GM23248 (cell line): ENCODE measurements at regions not wholly inside any gene's neighbourhood (a gene's known extent, or its start where the extent isn't known, plus 50 kb on each side); places are given as distances from the start of the nearest gene placed in this dataset.

ENCODE experiments used
- DNase-seq: peaks from one replicate; pipeline ENCODE4 v3.0.0-alpha.2; 2015
- H2AFZ ChIP-seq: fragments of 200-600 bp; sonication (generic); 2 replicates; pipeline ENCODE4 v1.6.1; 2016; ENCODE audit warnings: antibody characterized with exemption
- H3F3A ChIP-seq: fragments of 200-600 bp; sonication (generic); 2 replicates; pipeline ENCODE4 v1.6.1; 2016; ENCODE audit warnings: mild to moderate bottlenecking, antibody characterized with exemption, mixed run types; ENCODE audit not compliant: insufficient read depth
- H3K27ac ChIP-seq: fragments of 200-600 bp; sonication (generic); 2 replicates; pipeline ENCODE4 v1.5.1; 2016; ENCODE audit warnings: mild to moderate bottlenecking
- H3K27me3 ChIP-seq: fragments of 200-600 bp; sonication (generic); replicated peaks from 2 replicates; pipeline ENCODE4 v1.6.1; 2016; ENCODE audit warnings: mild to moderate bottlenecking; ENCODE audit not compliant: insufficient read depth
- H3K36me3 ChIP-seq: fragments of 200-600 bp; sonication (generic); 2 replicates; pipeline ENCODE4 v1.6.1; 2016; ENCODE audit warnings: low read depth, mild to moderate bottlenecking
- H3K4me1 ChIP-seq: fragments of 200-600 bp; sonication (generic); 2 replicates; pipeline ENCODE4 v1.6.1; 2016; ENCODE audit warnings: mild to moderate bottlenecking; ENCODE audit not compliant: insufficient read depth
- H3K4me2 ChIP-seq: fragments of 200-600 bp; sonication (generic); one replicate; pipeline ENCODE4 v1.6.1; 2016; ENCODE audit warnings: mild to moderate bottlenecking; ENCODE audit not compliant: unreplicated experiment
- H3K4me3 ChIP-seq: fragments of 200-600 bp; sonication (generic); 2 replicates; pipeline ENCODE4 v1.5.1; 2016; ENCODE audit warnings: mild to moderate bottlenecking
- H3K79me2 ChIP-seq: fragments of 200-600 bp; sonication (generic); 2 replicates; pipeline ENCODE4 v1.6.1; 2016; ENCODE audit warnings: mild to moderate bottlenecking; ENCODE audit not compliant: insufficient read depth
- H3K9ac ChIP-seq: fragments of 200-600 bp; sonication (generic); 2 replicates; pipeline ENCODE4 v1.6.1; 2016; ENCODE audit warnings: mild to moderate bottlenecking
- H3K9me2 ChIP-seq: fragments of 200-600 bp; sonication (generic); 2 replicates; pipeline ENCODE4 v1.6.1; 2016; ENCODE audit warnings: mixed run types, mild to moderate bottlenecking, moderate library complexity; ENCODE audit not compliant: insufficient read depth
- H3K9me3 ChIP-seq: fragments of 200-600 bp; sonication (generic); one replicate; pipeline ENCODE4 v1.6.1; 2017; ENCODE audit warnings: low read depth
- H4K20me1 ChIP-seq: fragments of 200-600 bp; sonication (generic); 2 replicates; pipeline ENCODE4 v1.6.0; 2016; ENCODE audit not compliant: insufficient read depth
- EZH2 ChIP-seq: fragments of 200-600 bp; sonication (generic); IDR thresholded peaks from 2 replicates; pipeline ENCODE4 v1.6.1; 2018; ENCODE audit warnings: antibody characterized with exemption, mild to moderate bottlenecking; ENCODE audit not compliant: insufficient read depth, poor library complexity, severe bottlenecking
- EZH2phosphoT487 ChIP-seq: fragments of 200-600 bp; sonication (generic); IDR thresholded peaks from 2 replicates; pipeline ENCODE4 v1.6.1; 2018; ENCODE audit warnings: antibody characterized with exemption, moderate library complexity, mild to moderate bottlenecking, low read depth; ENCODE audit not compliant: insufficient read depth
- WGBS, 2 experiments: methylation state at CpG; one replicate each; pipeline ENCODE4 v1.1.6; 2015 to 2017; ENCODE audit warnings: low lambda C conversion rate in 2 of 2, low coverage in 1 of 2; ENCODE audit errors: missing lambda C conversion rate in 2 of 2; 5-methylcytosine and 5-hydroxymethylcytosine counted together
- in situ Hi-C: fragments of 300-500 bp; cut with MboI; formaldehyde crosslinking; loops from 2 replicates; pipeline ENCODE4 v1.15.0; 2020

DNA sequence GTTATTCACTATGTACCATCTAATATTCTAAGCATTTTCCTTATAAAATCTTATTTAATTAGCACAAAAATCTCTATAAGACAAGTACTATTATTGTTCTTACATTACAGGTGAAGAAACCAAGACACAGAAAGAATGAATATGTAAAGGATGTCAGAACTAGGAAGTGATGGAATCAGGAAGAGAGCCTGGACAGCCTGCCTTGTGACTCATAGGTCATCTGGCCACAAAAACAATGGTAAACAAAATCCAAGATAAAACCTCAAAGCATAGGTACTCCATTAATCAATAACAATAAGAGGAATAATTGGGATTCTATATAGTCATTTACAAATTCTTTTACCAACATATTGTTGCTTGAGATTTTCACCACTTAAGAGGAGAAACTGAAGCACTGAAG is 505.4 kb upstream of the PIK3C3 start:
- no peaks in the 10 kb centered on the region for H3K79me2 ChIP-seq
- H3K9ac ChIP-seq: no peak overlapping the region
- H3K9me3 ChIP-seq: no peaks in the 10 kb centered on the region
- H3K9me2 ChIP-seq: 0 out of 2 replicates have a peak, but pooled peaks cover 3% of the 10 kb centered on the region
- no peaks in the 10 kb centered on the region for H3K36me3 ChIP-seq
- H3K27me3 ChIP-seq: no peaks in the 10 kb centered on the region
- H3K4me3 ChIP-seq: no peak overlapping the region
- no peak overlapping the region for H3K27ac ChIP-seq
- no peaks in the 10 kb centered on the region for H3K4me1 ChIP-seq
- H4K20me1 ChIP-seq: no peaks in the 10 kb centered on the region
- no peak overlapping the region for H2AFZ ChIP-seq
- no peak overlapping the region for H3K4me2 ChIP-seq
- in situ Hi-C loops: no loop called here
- DNase-seq: no peak
- no peaks in the 10 kb centered on the region for H3F3A ChIP-seq
- TF ChIP-seq EZH2phosphoT487 (no peak), EZH2 (no peak)

DNA sequence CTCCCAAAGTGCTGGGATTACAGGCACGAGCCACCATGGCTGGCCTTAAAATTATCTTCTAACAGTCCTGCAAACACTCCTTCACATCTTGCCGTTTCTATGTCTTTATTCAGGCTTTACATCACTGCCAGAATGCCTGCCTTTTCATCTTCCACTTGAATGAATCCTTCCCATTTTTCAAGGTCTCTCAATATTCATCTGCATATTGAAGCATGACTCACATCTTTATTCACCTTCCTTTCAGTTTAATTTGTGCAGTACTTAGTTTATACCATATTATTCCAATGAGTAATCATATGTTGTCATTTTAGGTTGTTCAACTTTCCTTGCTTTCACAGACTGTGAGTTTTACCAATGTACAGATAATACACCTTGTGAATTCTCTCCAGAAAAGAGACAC is 510.1 kb upstream of the PIK3C3 start:
- Histone ChIP-seq H3K9me3 (no peaks in the 10 kb centered on the region), H4K20me1 (no peaks in the 10 kb centered on the region), H3K4me1 (no peaks in the 10 kb centered on the region), H3K9ac (no peak overlapping the region), H3F3A (no peaks in the 10 kb centered on the region), H3K4me3 (no peak overlapping the region), H2AFZ (no peak overlapping the region), H3K27ac (no peak overlapping the region), H3K27me3 (no peaks in the 10 kb centered on the region), H3K79me2 (no peaks in the 10 kb centered on the region), H3K9me2 (0 out of 2 replicates have a peak, but pooled peaks cover 3% of the 10 kb centered on the region), H3K4me2 (no peak overlapping the region), H3K36me3 (no peaks in the 10 kb centered on the region)
- 0 to 12% methylated on average over 2 of the region's 2 CpGs for WGBS, 2 experiments
- in situ Hi-C loops: no loop called here
- DNase-seq: no peak
- TF ChIP-seq EZH2 (no peak), EZH2phosphoT487 (no peak)

DNA sequence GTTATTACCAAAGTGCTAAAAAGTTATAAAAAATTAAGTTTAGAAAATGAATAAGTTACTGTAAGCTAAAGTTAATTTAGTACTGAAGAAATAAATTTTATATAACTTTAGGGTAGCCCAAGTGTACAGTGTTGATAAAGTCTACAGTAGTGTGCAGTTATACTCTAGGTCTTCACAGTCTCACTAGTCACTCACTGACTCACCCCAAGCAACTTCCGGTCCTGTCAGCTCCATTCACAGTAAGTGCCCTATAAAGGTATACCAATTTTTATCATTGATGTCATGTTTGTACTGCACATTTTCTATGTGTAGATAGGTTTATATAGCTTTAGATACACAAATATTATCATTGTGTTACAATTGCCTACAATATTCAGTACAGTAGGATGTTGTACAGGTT is 518.3 kb upstream of the PIK3C3 start:
- DNase-seq: no peak
- no peaks in the 10 kb centered on the region for H4K20me1 ChIP-seq
- in situ Hi-C loops: no loop called here
- H3F3A ChIP-seq: no peaks in the 10 kb centered on the region
- H3K9me2 ChIP-seq: no peaks in the 10 kb centered on the region
- no peak overlapping the region for H3K4me2 ChIP-seq
- 30 to 53% methylated on average over 1 of the region's 1 CpG for WGBS, 2 experiments
- H3K27ac ChIP-seq: no peak overlapping the region
- H3K27me3 ChIP-seq: no peaks in the 10 kb centered on the region
- no peak overlapping the region for H2AFZ ChIP-seq
- H3K9ac ChIP-seq: no peak overlapping the region
- no peak overlapping the region for H3K4me3 ChIP-seq
- H3K4me1 ChIP-seq: no peaks in the 10 kb centered on the region
- TF ChIP-seq EZH2phosphoT487 (no peak), EZH2 (no peak)
- no peaks in the 10 kb centered on the region for H3K36me3 ChIP-seq
- no peaks in the 10 kb centered on the region for H3K79me2 ChIP-seq
- no peaks in the 10 kb centered on the region for H3K9me3 ChIP-seq

DNA sequence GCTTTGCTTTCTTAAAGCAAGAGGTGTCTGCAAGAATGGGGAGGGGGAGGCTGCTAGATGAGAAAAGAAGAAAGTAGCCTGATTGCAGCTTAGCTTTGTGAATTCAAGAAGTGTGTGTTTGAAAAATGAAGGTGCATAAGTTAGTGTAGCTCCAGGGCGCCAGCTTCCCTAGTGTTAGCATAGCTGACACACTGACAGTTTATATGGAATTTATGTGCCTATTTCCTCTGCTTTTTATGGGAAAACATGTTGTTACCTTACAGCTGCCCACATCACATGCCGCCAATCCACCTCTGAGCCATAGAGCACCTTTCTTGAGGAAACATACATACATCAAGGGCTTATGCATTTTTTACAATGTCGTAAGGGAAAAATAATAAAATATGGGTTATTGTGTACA is 536.4 kb upstream of the PIK3C3 start:
- Histone ChIP-seq H3K79me2 (no peaks in the 10 kb centered on the region), H3K4me2 (no peak overlapping the region), H3K27me3 (no peaks in the 10 kb centered on the region), H3K4me1 (no peaks in the 10 kb centered on the region), H3K9me2 (no peaks in the 10 kb centered on the region), H2AFZ (no peak overlapping the region), H3K4me3 (no peak overlapping the region), H3F3A (no peaks in the 10 kb centered on the region), H3K36me3 (no peaks in the 10 kb centered on the region), H3K9me3 (no peaks in the 10 kb centered on the region), H3K9ac (no peak overlapping the region), H4K20me1 (no peaks in the 10 kb centered on the region), H3K27ac (no peak overlapping the region)
- WGBS, 2 experiments: 30 to 37% methylated on average over 3 of the region's 3 CpGs
- DNase-seq: no peak
- TF ChIP-seq EZH2phosphoT487: no peak
- TF ChIP-seq EZH2: no peak
- in situ Hi-C loops: no loop called here

DNA sequence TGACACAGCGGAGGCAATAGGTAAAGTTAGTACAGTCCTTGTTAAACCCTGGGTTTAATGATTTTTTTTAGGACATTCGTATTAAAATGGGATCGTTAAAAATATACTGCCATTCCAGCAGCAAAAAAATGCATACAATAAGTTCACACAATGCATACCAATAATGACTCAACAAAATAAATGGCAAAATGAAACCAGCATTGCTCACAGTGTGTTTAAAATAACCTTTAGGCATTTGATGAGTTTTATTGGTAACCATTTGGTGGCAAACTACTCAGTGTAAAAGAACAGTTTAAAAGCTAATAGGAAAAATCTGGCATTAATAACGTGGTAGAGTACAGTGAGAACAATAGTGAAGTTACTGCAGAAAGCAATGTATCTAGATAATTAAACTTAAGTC is 539.0 kb upstream of the PIK3C3 start:
- H3K9ac ChIP-seq: no peak overlapping the region
- no peaks in the 10 kb centered on the region for H3K9me3 ChIP-seq
- H3K36me3 ChIP-seq: no peaks in the 10 kb centered on the region
- no peaks in the 10 kb centered on the region for H3K9me2 ChIP-seq
- DNase-seq: no peak
- no peaks in the 10 kb centered on the region for H3F3A ChIP-seq
- H3K4me3 ChIP-seq: no peak overlapping the region
- in situ Hi-C loops: no loop called here
- no peak for TF ChIP-seq EZH2
- no peak for TF ChIP-seq EZH2phosphoT487
- no peak overlapping the region for H2AFZ ChIP-seq
- H3K4me2 ChIP-seq: no peak overlapping the region
- H3K27me3 ChIP-seq: no peaks in the 10 kb centered on the region
- H4K20me1 ChIP-seq: no peaks in the 10 kb centered on the region
- WGBS, 2 experiments: 15% methylated on average over 4 of the region's 4 CpGs
- H3K27ac ChIP-seq: no peak overlapping the region
- H3K4me1 ChIP-seq: no peaks in the 10 kb centered on the region
- no peaks in the 10 kb centered on the region for H3K79me2 ChIP-seq
